ENCODE measurements at regions not wholly inside any gene's neighbourhood (a gene's known extent, or its start where the extent isn't known, plus 50 kb on each side); places are given as distances from the start of the nearest gene placed in this dataset.

- no peak for DNase-seq
- no peaks in the 10 kb centered on the region for H3K36me3 ChIP-seq (replicated peaks; ENCODE audit: insufficient read depth, low read length)
- no peak overlapping the region for H3K4me2 ChIP-seq (ENCODE audit: low read depth, low read length)
- H3K27me3 ChIP-seq (replicated peaks; ENCODE audit: insufficient read depth, low read length) = no peaks in the 10 kb centered on the region
- no peaks in the 10 kb centered on the region for H3K79me2 ChIP-seq (ENCODE audit: low read length)
- no peaks in the 10 kb centered on the region for H3F3A ChIP-seq (ENCODE audit: insufficient read depth, low read length)
- no peaks in the 10 kb centered on the region for H3K9me3 ChIP-seq (replicated peaks; ENCODE audit: insufficient read depth, low read length)
- no peaks in the 10 kb centered on the region for H3K9me2 ChIP-seq (replicated peaks; ENCODE audit: insufficient read depth, low read length)
- H3K27ac ChIP-seq (ENCODE audit: low read length) = no peak overlapping the region
- no peaks in the 10 kb centered on the region for H4K20me1 ChIP-seq (ENCODE audit: insufficient read depth, low read length)
- TF ChIP-seq EZH2phosphoT487 (IDR thresholded peaks at IDR 0.05; ENCODE audit: low read length) = no peak
- no peak for TF ChIP-seq CTCF (IDR thresholded peaks at IDR 0.05; ENCODE audit: low read length)
- no peak for TF ChIP-seq EZH2 (optimal IDR thresholded peaks at IDR 0.05; ENCODE audit: low read depth, low read length)
- no peak overlapping the region for H3K9ac ChIP-seq (ENCODE audit: low read length)
- H2AFZ ChIP-seq (ENCODE audit: low read length) = no peak overlapping the region
- no peak overlapping the region for H3K4me3 ChIP-seq (ENCODE audit: low read length)
- no peaks in the 10 kb centered on the region for H3K4me1 ChIP-seq (ENCODE audit: low read length)
Measured at GRCh38 chr10:16384021-16384420, 52.8 kb upstream of the PTER start.

GRCh38 chr10:16386855-16387254 is 50.0 kb upstream of the PTER start:
- no peak for DNase-seq

More at GRCh38 chr10:16386855-16387254, 50.0 kb upstream of the PTER start:
- TF ChIP-seq CTCF (IDR thresholded peaks at IDR 0.05; ENCODE audit: low read length) = no peak
- no peak for TF ChIP-seq EZH2 (optimal IDR thresholded peaks at IDR 0.05; ENCODE audit: low read depth, low read length)
- TF ChIP-seq EZH2phosphoT487 (IDR thresholded peaks at IDR 0.05; ENCODE audit: low read length) = no peak
- Histone ChIP-seq H3K9ac (ENCODE audit: low read length) (no peak overlapping the region), H3K4me2 (ENCODE audit: low read depth, low read length) (no peak overlapping the region), H3K4me1 (ENCODE audit: low read length) (no peaks in the 10 kb centered on the region), H3K9me2 (replicated peaks; ENCODE audit: insufficient read depth, low read length) (no peaks in the 10 kb centered on the region), H3K27me3 (replicated peaks; ENCODE audit: insufficient read depth, low read length) (no peaks in the 10 kb centered on the region), H3K4me3 (ENCODE audit: low read length) (no peak overlapping the region), H3F3A (ENCODE audit: insufficient read depth, low read length) (no peaks in the 10 kb centered on the region), H3K36me3 (replicated peaks; ENCODE audit: insufficient read depth, low read length) (no peaks in the 10 kb centered on the region), H2AFZ (ENCODE audit: low read length) (no peak overlapping the region), H3K79me2 (ENCODE audit: low read length) (no peaks in the 10 kb centered on the region), H4K20me1 (ENCODE audit: insufficient read depth, low read length) (no peaks in the 10 kb centered on the region), H3K9me3 (replicated peaks; ENCODE audit: insufficient read depth, low read length) (no peaks in the 10 kb centered on the region), H3K27ac (ENCODE audit: low read length) (no peak overlapping the region)
